DND-41 (cell line): ENCODE measurements at regions not wholly inside any gene's neighbourhood (a gene's known extent, or its start where the extent isn't known, plus 50 kb on each side); places are given as distances from the start of the nearest gene placed in this dataset.

ENCODE experiments used
- CTCF ChIP-seq: IDR thresholded peaks from 2 replicates; pipeline ENCODE4 v1.5.1; 2012; ENCODE audit warnings: borderline replicate concordance, low read length, moderate library complexity, mild to moderate bottlenecking; ENCODE audit not compliant: poor library complexity, severe bottlenecking; ENCODE audit errors: extremely low read depth
- EZH2 ChIP-seq: IDR thresholded peaks from 3 replicates; pipeline ENCODE4 v1.6.1; 2012; ENCODE audit warnings: borderline replicate concordance, low read depth, mild to moderate bottlenecking, moderate library complexity, low read length, inconsistent platforms; ENCODE audit not compliant: severe bottlenecking

- TF ChIP-seq CTCF (no peak), EZH2 (no peak)
Measured at GRCh38 chr22:48893288-48894063, 934.2 kb downstream of the BRD1 start.
